ENCODE measurements at regions not wholly inside any gene's neighbourhood (a gene's known extent, or its start where the extent isn't known, plus 50 kb on each side); places are given as distances from the start of the nearest gene placed in this dataset.
"Not testable (repeated sequence)": the region's sequence is repeated elsewhere in the genome, so short reads cannot be mapped to it uniquely, and the experiment has no call there.

DNA sequence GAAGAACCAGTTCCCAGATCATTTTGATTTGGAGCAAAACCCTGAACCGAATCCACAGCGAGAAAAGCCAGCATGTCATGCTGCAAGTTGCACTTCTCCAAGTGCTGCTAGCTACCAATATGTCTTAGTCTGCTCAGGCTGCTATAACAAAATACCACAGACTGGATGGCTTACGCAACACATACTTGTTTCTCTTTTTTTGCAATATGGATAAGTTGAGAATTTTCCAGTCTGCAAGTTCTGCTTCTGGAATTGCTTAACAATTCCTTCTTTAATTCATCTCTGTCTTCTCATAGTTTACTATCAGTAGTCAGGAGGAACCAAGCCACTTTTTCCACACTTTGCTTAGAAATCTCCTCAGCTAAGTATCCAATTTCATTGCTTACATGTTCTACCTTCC lies 105.9 kb upstream of the RBBP8 start:
- DNase-seq (ENCODE audit: extremely low spot score, insufficient read length, low read depth) (no peak), FAIRE-seq (no peak)

DNA sequence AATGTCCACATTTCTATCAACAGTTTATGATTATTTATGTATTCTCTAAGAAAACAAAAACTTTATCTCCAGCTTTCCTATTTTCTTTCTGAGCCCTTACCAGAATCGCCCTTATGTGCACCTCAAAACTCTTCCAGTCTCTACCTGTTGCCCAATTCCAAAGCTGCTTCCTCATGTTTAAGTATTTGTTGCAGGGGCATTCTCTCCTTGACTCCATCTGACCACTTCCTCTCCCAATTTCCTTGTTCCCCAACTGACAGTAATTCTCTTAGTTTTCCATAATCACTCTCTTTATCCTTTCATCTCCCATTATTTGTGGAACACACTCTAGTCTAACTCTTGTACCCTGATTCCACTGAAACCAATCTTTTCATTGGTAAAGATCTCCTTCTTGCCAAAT lies 105.4 kb upstream of the RBBP8 start:
- FAIRE-seq (no peak), DNase-seq (ENCODE audit: extremely low spot score, insufficient read length, low read depth) (no peak)

DNA sequence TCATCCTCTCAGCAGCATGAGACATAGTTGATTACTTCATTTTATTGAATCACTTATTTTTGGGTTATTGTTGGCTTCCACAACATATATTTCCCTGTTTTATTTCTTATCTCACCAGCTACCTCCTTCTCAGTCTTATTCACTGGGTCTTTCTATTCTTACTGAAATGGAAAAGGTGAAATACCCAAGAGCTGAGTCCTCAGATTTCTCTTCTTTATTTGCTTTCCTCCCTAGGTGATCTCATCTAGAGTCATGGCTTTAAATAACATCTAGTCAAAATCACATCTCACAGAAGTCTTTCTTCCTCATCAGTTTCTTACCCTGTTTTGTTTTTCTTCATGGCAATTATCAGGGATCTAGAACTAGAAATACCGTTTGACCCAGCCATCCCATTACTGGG lies 105.0 kb upstream of the RBBP8 start:
- no peak for FAIRE-seq
- no peak for DNase-seq (ENCODE audit: extremely low spot score, insufficient read length, low read depth)

DNA sequence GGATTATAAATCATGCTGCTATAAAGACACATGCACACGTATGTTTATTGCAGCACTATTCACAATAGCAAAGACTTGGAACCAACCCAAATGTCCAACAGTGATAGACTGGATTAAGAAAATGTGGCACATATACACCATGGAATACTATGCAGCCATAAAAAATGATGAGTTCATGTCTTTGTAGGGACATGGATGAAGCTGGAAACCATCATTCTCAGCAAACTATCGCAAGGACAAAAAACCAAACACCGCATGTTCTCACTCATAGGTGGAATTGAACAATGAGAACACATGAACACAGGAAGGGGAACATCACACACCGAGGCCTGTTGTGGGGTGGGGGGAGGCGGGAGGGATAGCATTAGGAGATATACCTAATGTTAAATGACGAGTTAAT lies 104.5 kb upstream of the RBBP8 start:
- DNase-seq (ENCODE audit: extremely low spot score, insufficient read length, low read depth); FAIRE-seq: not testable (repeated sequence)

DNA sequence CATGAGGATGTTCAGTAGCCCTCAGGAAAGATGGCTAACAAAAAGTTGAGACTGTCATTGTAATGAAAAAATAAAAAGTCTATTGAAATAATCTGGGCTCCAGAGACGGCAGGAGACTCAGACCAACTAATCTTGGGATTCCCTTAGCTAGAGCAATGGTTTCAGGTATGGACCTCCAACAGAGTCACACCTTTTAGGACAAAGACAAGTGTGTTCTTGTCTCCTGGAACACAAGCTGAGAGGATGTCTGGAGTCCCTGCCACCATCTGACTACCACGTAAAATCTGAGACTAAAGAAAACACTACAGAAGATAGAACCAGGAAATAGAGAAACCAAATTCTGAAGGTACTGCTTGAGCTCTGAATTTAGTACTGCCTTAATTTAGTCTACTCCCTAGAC lies 103.3 kb upstream of the RBBP8 start:
- no peak for DNase-seq (ENCODE audit: extremely low spot score, insufficient read length, low read depth)

DNA sequence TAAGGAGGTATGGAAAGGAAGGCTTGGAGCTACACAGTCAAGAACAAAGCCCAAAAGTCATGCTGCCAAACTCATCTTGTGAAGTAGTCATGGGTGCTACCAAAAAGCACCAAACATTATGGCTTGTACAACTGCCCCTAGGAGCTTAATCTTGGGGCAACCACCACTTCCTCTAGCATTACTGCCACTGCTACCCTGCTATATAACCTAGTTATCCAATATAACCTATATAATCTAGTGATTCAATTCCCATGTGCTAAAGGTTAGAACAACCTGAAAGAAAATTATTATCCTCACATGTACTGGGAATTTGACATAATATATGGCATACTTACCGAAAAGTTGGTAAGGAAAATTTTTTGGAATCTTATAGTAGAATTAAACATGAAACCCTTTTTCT lies 102.6 kb upstream of the RBBP8 start:
- no peak for FAIRE-seq
- no peak for DNase-seq (ENCODE audit: extremely low spot score, insufficient read length, low read depth)

More for the DNA sequence above, 103.3 kb upstream of the RBBP8 start:
- FAIRE-seq, result no peak

DNA sequence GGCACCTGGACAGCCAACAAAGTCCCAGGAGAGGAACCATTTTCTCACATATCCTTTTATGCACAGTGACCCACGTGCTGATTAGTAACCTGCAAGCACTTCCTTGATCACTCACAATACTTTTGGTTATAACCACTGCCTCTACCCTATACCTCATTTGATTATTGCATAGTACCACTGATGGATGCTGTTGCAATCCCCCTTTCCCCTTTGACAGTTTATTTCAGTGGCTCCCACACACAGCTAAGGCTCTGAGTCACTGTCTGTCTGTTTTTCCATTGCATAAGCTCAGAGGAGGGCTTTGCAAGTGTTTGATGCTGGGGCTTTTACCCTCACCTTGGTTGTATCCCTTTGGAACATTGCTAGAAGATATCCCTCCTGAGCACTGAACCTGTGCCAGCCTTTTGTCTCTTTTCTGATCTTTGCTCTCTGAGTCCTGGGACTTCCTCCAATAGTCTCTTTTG lies 101.7 kb upstream of the RBBP8 start:
- FAIRE-seq (no peak), DNase-seq (ENCODE audit: extremely low spot score, insufficient read length, low read depth) (no peak)

DNA sequence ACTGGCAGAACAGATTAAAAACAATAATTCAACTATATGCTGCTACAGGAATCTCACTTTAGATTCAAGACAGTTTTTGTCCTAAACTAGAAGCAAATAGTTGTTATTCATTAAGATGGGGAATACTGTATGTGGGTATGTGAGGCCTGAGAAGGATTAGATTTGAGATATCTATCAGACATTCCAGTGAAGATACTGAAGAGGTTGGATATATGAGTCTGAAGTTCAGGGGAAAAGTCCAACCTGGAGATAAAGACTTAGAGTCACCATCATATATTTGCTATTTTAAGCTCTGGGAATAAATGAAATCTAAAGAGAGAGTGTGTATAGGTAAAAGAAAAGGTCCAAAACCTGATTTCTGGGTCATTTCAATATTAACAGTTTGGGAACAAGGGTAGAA lies 96.2 kb upstream of the RBBP8 start:
- FAIRE-seq (no peak), DNase-seq (ENCODE audit: extremely low spot score, insufficient read length, low read depth) (no peak)

DNA sequence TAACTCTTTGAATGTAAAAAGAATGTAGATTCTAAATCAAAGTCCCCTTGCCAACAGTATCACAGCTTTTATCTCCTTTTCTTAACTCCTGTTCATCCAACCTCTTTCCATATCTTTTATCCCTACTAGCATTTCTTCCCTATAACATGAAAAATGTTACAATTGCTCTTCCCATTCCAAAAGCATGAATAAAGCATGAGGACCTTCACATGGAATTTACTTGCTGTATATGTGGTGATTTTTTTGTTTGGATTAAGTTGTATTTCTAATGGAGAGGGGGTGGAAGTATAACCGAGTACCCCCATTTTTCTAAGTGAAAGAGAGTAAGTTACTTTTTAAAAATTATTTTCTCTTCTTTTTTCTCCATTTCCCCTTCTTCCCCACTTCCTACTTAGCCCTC lies 94.9 kb upstream of the RBBP8 start:
- FAIRE-seq, result no peak
- no peak for DNase-seq (ENCODE audit: extremely low spot score, insufficient read length, low read depth)

DNA sequence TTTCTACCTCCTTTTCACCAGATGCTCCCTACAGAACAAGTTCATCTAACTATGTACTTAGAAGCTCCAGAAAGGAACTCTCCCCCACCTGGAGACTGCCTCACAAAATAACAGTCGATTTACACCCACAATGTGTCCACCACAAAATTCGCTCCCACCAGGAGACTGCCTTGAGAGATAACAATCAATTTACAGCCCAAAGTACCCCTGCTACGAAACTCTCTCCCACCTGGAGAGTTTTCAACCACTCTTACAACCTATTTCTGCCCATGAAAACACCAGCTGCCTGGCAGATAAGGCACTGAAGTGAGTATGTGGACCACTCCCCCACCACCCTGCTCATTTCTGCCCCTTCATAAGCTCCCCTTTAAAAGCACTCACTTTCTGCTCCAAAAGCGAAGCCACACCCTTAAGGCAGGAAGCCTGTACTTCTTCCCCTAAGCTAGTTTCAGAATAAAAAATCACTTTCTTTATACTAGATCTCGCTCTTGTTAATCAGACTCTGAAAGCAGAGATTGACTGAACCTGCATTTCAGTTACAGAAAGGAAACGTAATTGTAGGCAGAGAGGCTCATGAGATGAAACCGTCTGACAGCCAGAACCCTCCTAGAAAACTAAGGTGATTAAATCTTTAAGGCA lies 94.4 kb upstream of the RBBP8 start:
- peak; percentile 57 for FAIRE-seq
- no peak for DNase-seq (ENCODE audit: extremely low spot score, insufficient read length, low read depth)

DNA sequence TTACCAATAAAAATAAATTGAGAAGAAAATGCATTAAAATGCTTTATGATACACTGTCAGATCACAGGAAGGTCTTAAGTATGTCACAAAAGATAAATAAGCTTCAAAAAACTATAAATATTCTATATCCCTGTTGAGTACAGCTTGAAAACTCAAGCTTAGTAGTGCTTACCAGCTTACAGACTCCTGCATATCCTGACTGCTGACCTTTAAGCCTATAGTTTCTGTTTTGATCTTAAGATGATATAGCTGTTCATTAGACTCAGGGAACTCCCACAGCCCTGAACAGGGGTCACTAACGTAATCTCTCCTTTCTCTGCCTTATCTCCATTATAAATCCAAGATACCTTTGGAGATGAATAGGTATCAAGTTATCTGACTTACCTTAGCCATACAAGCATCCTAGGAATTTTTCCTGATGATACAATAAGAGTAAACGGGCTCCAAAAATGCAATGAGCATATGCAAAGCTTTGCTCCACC lies 93.7 kb upstream of the RBBP8 start:
- no peak for DNase-seq (ENCODE audit: extremely low spot score, insufficient read length, low read depth)

DNA sequence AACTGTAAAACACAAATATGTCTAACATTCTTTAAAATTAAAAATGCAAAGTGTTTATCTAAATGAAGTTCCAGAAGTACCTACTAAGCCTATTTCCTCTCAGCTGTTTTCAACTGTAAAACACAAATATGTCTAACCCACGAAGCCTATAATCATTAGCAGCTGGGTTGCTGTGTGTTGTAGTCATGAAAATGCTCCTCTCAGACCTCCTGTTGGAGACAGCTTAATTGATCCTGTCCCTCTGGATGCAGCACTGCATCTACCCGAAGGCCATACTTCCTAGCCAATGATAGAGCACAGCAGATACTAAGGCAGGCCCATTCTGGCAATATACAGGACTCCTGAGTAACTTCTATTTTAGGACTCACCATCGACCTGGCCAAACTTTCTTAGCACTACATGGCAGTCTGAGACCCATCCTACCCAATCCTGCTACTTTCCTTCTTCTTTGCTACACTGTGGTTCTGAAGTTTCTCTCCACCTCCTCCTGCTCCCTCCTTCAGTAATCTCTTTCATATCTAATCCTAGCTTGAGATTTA lies 92.5 kb upstream of the RBBP8 start:
- no peak for FAIRE-seq
- DNase-seq (ENCODE audit: extremely low spot score, insufficient read length, low read depth), result no peak

More for the DNA sequence above, 93.7 kb upstream of the RBBP8 start:
- FAIRE-seq, result no peak

DNA sequence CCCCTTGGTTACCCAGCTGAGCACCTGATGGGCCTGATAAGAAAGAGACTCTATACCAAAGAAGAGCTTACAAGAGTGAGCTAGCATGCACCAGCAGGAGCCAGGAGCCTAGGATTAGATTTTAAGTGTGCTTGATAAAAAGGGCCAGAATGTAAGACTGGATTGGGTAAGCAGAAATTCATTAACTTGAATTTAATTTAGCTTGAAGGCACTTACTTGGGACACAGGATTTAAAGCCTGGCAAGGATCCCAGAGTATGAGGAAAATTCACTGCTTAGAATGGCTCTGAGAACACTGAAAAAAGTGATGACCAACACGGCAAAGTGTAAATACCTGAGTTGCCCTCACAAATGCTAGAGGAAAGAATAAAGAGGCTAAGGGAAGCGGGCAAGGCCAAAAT lies 91.3 kb upstream of the RBBP8 start:
- FAIRE-seq (no peak), DNase-seq (ENCODE audit: extremely low spot score, insufficient read length, low read depth) (no peak)

DNA sequence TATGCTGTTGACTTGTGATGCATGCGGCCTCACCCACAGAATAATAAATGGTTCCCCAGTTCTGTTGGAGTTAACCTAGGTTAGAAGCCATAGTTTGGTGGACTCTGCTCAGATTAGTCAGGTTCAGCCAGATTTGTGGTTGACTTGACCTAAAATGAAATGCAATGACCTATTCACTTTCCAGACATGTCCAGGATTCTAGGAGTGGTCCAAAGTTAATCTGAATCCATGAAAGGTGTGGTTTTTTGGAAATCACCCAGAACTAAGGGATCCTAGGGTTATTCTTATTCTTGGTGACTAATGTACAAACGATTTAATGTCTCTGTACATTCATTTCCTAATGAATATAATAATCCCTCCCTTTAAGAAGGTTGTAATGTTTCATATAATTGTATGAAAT lies 88.9 kb upstream of the RBBP8 start:
- DNase-seq (ENCODE audit: extremely low spot score, insufficient read length, low read depth) (no peak), FAIRE-seq (no peak)

DNA sequence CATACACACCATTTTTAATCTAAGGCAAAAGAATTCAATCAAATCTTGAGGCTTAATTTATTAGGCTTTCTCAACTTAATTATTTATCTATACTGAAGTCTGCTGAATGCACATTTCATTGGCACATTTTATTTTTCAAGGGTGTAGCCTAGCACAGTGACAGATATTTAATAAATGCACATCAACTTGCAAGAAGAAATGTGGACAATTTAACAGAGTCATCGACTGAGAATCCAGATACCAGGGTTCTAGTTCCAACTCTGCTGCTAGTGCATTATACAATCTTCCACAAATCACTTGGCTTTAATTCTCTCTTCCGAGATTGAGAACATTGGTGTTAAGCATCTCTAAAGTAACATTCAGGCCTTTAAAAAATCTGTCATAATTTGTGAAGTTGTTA lies 88.5 kb upstream of the RBBP8 start:
- FAIRE-seq (no peak), DNase-seq (ENCODE audit: extremely low spot score, insufficient read length, low read depth) (no peak)

DNA sequence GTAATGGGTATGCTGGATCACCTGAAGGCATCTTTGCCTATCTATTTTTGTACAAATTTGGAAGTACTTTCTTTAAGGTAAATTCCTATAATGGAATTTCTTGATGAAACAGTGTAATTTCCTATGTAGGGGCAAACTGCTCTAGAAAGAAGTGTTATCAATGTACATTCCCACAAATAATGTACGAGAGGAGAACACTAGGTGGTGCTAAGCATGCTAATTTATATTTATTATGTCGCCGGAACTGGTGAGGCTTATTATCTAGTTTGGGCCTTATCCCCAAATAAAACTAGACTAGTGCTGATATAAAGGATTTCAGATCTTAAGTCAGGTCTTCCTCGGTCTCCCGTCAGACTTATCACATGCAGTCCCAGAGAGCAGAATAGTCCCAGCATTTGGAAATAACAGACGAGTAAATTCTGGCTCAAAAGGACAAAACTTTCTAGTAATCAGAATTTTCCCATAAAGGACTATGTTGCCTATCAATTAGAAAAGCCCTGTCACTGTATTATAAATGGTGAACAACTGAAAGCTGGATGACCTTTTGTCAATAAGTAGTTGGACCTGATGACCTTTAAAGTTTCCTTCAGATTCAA lies 86.9 kb upstream of the RBBP8 start:
- DNase-seq (ENCODE audit: extremely low spot score, insufficient read length, low read depth) (no peak), FAIRE-seq (peak; percentile 67)

DNA sequence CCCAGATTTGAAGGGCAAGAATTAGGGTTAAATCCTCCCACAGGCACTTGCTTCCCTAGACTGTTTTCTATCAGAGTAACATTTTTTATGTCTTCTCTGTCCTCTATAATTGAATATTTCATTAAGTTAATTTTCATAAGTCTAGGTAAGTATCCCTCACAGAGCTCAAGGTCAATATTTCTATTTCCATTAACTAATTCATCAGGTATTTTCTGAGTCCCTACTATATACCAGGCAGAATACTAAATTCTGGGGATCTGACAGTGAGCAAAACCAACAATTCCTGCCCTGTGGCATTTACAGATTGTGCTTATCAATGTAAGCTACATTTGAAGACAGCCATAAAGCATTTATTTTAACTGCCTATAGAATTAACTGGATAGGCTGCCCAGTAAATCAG lies 86.4 kb upstream of the RBBP8 start:
- no peak for FAIRE-seq

DNA sequence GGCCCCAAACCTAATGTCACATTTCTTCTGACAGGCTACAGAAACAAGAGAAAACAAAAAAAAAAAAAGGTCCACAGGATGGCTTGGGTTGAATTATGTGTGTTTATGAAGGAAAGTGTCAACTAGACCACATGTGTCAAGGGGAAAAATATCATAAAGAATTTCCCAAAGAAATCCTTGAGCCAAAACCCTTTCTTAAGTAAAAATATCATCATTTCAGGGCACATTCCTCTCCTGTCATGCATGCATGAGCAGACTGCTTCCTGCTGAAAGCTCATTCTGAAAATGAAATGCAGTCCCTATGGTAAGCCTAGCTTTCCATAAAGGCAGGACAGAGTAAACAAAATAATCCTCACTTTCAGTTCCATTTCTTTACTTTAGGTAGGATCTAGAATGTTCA lies 85.7 kb upstream of the RBBP8 start:
- FAIRE-seq (no peak), DNase-seq (ENCODE audit: extremely low spot score, insufficient read length, low read depth) (no peak)

More for the DNA sequence above, 86.4 kb upstream of the RBBP8 start:
- no peak for DNase-seq (ENCODE audit: extremely low spot score, insufficient read length, low read depth)

DNA sequence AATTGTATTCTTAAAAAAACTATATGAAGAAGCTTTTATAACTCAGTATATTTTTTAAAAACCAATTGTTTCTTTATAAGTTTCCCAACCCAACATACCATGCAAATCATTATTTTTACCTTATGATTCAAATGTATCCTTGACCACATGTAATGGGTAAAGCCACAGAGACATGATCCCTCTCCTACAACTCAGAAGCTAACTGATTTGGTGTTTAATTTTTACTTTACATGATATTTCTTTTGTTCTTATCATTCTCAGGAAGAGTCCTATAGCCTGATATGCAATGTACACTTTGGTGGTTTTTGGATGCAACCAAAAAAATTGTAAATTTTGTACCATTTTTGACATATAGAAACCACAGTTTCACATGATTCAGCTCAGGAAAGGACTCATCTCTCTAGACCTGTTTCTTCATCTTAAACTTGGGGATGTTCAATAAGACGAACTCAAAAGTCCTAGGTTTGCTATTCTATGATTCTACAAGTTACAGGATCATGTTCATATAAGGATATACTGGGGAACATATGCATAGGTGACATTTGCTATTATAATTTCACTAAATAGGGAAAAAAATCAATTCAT lies 85.2 kb upstream of the RBBP8 start:
- DNase-seq (ENCODE audit: extremely low spot score, insufficient read length, low read depth) (no peak), FAIRE-seq (no peak)

DNA sequence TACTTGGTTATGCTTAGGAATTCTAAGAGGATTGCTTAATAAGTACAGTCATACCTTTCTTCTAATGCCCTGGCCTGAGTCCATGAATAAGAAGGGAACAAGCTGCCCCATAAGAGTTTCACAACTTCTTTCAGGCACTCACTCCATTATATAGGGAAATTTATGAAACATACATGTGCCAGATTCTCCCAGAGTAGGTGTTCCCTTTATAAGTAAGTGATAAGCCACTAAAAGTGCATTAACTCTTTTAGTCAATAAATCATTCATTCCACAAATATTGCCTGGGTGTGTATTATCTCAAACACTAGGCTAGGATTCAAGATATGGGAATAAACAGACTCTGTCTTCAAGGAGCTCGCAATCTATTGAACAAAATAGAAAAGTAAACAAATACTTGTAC lies 84.5 kb upstream of the RBBP8 start:
- no peak for DNase-seq (ENCODE audit: extremely low spot score, insufficient read length, low read depth)
- FAIRE-seq, result no peak

DNA sequence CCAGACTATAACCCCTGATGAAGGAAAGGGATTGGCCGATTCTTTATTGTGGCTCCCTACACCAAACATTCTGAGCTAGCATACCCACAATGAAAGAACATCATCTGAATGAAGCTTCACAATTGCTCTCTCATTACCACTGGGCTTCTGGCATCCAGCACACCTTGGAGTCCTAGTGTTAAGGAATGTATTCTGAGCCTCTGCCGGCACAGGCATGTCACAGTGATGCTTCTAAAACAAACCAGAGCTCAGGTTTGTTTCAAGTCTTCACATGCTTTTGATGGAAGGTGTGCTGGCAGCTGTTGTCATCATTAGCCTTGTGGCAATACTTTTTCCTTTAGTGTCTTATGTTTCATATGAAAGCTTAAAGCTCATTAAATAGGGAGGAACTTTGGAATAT lies 76.3 kb upstream of the RBBP8 start:
- FAIRE-seq (no peak), DNase-seq (ENCODE audit: extremely low spot score, insufficient read length, low read depth) (no peak)

Measured in GM18507 (cell line).